Occipital lobe (tissue), 1 donor: ENCODE measurements at regions not wholly inside any gene's neighbourhood (a gene's known extent, or its start where the extent isn't known, plus 50 kb on each side); places are given as distances from the start of the nearest gene placed in this dataset.

Experiments used
- DNase-seq: peaks from one replicate; lab custom pipeline; 2025; lab: John Stamatoyannopoulos, UW

- DNase-seq, result no peak
Measured at GRCh38 chrX:7223271-7223670, 75.3 kb upstream of the PUDP start.

GRCh38 chrX:7220121-7220520 lies 72.2 kb upstream of the PUDP start:
- DNase-seq, result no peak

GRCh38 chrX:7219153-7219705 lies 71.3 kb upstream of the PUDP start:
- no peak for DNase-seq

GRCh38 chrX:7218321-7219152 lies 70.6 kb upstream of the PUDP start:
- DNase-seq, result no peak

- no peak for DNase-seq
Measured at GRCh38 chrX:7216981-7217587, 69.1 kb upstream of the PUDP start.

GRCh38 chrX:7215842-7216241 lies 67.9 kb upstream of the PUDP start:
- no peak for DNase-seq

- DNase-seq, result no peak
Measured at GRCh38 chrX:7214251-7214650, 66.3 kb upstream of the PUDP start.

GRCh38 chrX:7205037-7205577 lies 57.2 kb upstream of the PUDP start:
- DNase-seq, result no peak

- DNase-seq, result no peak
Measured at GRCh38 chrX:7204619-7205018, 56.7 kb upstream of the PUDP start.

GRCh38 chrX:7202206-7202605 lies 54.3 kb upstream of the PUDP start:
- no peak for DNase-seq

GRCh38 chrX:7201496-7201895 lies 53.5 kb upstream of the PUDP start:
- DNase-seq, result no peak

GRCh38 chrX:7198499-7198898 lies 50.5 kb upstream of the PUDP start:
- no peak for DNase-seq
